ENCODE measurements at regions not wholly inside any gene's neighbourhood (a gene's known extent, or its start where the extent isn't known, plus 50 kb on each side); places are given as distances from the start of the nearest gene placed in this dataset.
"Not testable (repeated sequence)": the region's sequence is repeated elsewhere in the genome, so short reads cannot be mapped to it uniquely, and the experiment has no call there.

DNA sequence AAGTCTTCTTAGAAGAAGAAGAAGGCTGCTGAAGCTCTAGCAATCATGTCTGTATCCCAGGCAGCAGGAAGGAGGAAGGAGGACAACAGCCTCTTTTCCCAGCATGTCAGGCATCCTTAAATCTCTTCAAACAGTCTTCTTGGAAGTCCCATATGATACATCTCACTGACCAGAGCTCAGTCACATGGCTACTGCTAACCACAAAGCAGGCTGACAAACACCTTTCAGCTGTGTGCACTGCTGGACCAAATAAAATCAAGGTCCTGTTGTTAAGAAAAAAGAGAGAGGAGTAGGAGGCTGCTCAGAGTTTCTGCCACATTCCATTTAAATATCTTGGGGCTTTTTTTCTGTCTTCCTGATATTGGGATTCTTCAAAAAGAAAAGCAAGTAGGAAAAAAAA is 203.4 kb upstream of the PELI2 start:
- no peaks in the 10 kb centered on the region for H3K4me1 ChIP-seq (ENCODE audit: low read length)

DNA sequence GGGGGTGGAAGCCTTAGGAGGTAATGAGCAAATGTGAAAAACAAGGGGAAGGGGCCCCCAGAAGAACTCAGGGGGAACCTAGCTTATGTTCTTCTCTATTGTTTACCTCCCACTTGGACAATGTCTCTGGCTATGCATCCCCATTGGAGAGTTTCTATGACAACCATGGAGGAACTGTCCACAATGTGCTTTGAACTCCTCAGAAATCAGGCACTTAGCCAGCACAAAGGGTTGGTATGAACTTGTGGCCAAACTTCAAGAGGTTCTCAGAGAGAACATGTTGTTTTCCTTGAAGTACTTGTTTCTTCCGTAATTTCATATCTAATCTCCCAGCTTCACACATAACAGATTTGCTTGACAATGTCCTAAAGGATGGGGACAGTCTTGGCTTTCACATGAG is 202.8 kb upstream of the PELI2 start:
- Histone ChIP-seq H3K4me2 (ENCODE audit: low read depth, low read length, poor library complexity, severe bottlenecking) (no peak overlapping the region), H3K9me2 (replicated peaks; ENCODE audit: insufficient read depth, low read length) (no peaks in the 10 kb centered on the region), H3K36me3 (ENCODE audit: insufficient read depth, low read length) (no peaks in the 10 kb centered on the region), H3K27ac (ENCODE audit: low read length) (no peak overlapping the region), H3K27me3 (ENCODE audit: low read length) (no peaks in the 10 kb centered on the region), H3K9ac (ENCODE audit: low read length) (no peak overlapping the region), H4K20me1 (ENCODE audit: insufficient read depth, low read depth, low read length) (no peaks in the 10 kb centered on the region), H3K4me3 (ENCODE audit: low read length) (no peak overlapping the region), H2AFZ (ENCODE audit: low read length) (no peak overlapping the region), H3K79me2 (ENCODE audit: low read length) (no peaks in the 10 kb centered on the region), H3K9me3 (ENCODE audit: low read length) (no peaks in the 10 kb centered on the region), H3K4me1 (ENCODE audit: low read length) (no peaks in the 10 kb centered on the region)
- DNase-seq = no peak

More for the DNA sequence above, 203.4 kb upstream of the PELI2 start:
- Histone ChIP-seq H4K20me1 (ENCODE audit: insufficient read depth, low read depth, low read length) (no peaks in the 10 kb centered on the region), H3K4me2 (ENCODE audit: low read depth, low read length, poor library complexity, severe bottlenecking) (no peak overlapping the region), H3K4me3 (ENCODE audit: low read length) (no peak overlapping the region), H3K79me2 (ENCODE audit: low read length) (no peaks in the 10 kb centered on the region), H3K27ac (ENCODE audit: low read length) (no peak overlapping the region), H3K36me3 (ENCODE audit: insufficient read depth, low read length) (no peaks in the 10 kb centered on the region), H3K9me3 (ENCODE audit: low read length) (no peaks in the 10 kb centered on the region), H3K9ac (ENCODE audit: low read length) (no peak overlapping the region), H2AFZ (ENCODE audit: low read length) (no peak overlapping the region), H3K27me3 (ENCODE audit: low read length) (no peaks in the 10 kb centered on the region), H3K9me2 (replicated peaks; ENCODE audit: insufficient read depth, low read length) (no peaks in the 10 kb centered on the region)
- no peak for DNase-seq

DNA sequence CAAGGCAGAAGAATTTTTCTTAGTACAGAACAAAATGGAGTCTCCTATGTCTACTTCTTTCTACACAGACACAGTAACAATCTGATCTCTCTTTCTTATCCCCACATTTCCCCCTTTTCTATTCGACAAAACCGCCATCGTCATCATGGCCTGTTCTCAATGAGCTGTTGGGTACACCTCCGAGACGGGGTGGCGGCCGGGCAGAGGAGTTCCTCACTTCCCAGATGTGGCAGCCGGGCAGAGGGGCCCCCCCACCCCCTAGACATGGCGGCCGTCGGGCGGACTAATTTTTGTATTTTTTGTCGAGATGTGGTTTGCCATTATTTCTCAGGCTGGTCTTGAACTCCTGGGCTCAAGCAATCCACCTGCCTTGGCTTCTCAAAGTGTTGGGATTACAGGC is 198.4 kb upstream of the PELI2 start:
- not testable (repeated sequence) for H3K9ac ChIP-seq (ENCODE audit: low read length); H3K36me3 ChIP-seq (ENCODE audit: insufficient read depth, low read length); H4K20me1 ChIP-seq (ENCODE audit: insufficient read depth, low read depth, low read length)

DNA sequence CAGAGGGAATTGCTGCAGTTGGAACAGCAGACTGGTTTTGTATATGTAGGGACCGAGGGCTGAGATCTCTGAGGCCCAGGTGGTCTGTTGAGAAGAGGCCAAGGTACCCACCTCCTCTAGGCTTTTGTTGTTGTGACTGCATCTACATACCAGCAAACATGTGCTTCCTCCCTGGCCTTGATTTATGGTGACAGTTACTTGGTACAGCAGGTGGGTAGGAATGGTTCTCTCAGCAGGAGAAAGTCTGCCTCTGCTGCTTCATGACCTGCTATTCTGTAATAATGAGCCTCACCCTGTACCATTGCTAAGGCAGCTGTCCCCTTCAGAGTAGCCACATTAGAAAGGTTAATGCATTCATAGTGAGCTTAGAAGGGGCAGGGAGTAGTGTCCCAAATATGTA is 196.7 kb upstream of the PELI2 start:
- Histone ChIP-seq H3K36me3 (ENCODE audit: insufficient read depth, low read length) (no peaks in the 10 kb centered on the region), H3K9me3 (ENCODE audit: low read length) (no peaks in the 10 kb centered on the region), H3K27ac (ENCODE audit: low read length) (no peak overlapping the region), H3K9me2 (replicated peaks; ENCODE audit: insufficient read depth, low read length) (no peaks in the 10 kb centered on the region), H3K27me3 (ENCODE audit: low read length) (0 out of 2 replicates have a peak, but pooled peaks cover 5% of the 10 kb centered on the region), H3K4me3 (ENCODE audit: low read length) (no peak overlapping the region), H2AFZ (ENCODE audit: low read length) (no peak overlapping the region), H3K4me2 (ENCODE audit: low read depth, low read length, poor library complexity, severe bottlenecking) (no peak overlapping the region), H3K79me2 (ENCODE audit: low read length) (no peaks in the 10 kb centered on the region), H3K4me1 (ENCODE audit: low read length) (no peaks in the 10 kb centered on the region), H4K20me1 (ENCODE audit: insufficient read depth, low read depth, low read length) (no peaks in the 10 kb centered on the region), H3K9ac (ENCODE audit: low read length) (no peak overlapping the region)
- no peak for DNase-seq

More for the DNA sequence above, 198.4 kb upstream of the PELI2 start:
- H3K27me3 ChIP-seq (ENCODE audit: low read length); H3K4me1 ChIP-seq (ENCODE audit: low read length); H3K9me2 ChIP-seq (replicated peaks; ENCODE audit: insufficient read depth, low read length); H2AFZ ChIP-seq (ENCODE audit: low read length); DNase-seq; H3K79me2 ChIP-seq (ENCODE audit: low read length); H3K27ac ChIP-seq (ENCODE audit: low read length); H3K9me3 ChIP-seq (ENCODE audit: low read length); H3K4me2 ChIP-seq (ENCODE audit: low read depth, low read length, poor library complexity, severe bottlenecking); H3K4me3 ChIP-seq (ENCODE audit: low read length): not testable (repeated sequence)

DNA sequence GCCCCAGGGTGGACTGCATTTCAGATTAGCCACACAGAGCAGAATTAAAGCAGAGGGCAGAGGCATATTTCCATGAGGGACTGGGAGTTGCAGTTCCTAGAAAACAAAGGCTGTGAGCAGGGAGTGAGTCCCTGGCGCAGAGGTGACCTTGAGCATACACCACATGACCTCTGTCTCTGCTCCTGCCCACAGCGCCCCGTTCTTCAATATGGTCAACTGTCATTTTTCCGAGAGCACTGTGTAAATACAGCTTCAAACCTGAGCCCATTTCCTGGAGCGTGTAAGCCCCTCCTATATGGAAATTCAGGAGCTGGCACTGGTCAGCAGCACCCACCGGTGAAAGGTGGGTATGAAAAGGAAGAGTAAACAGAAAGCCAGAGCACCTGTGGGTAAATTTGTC is 192.2 kb upstream of the PELI2 start:
- no peaks in the 10 kb centered on the region for H3K79me2 ChIP-seq (ENCODE audit: low read length)
- H3K27ac ChIP-seq (ENCODE audit: low read length) = no peak overlapping the region
- H3K9ac ChIP-seq (ENCODE audit: low read length) = no peak overlapping the region
- no peaks in the 10 kb centered on the region for H3K9me3 ChIP-seq (ENCODE audit: low read length)
- no peak overlapping the region for H3K4me3 ChIP-seq (ENCODE audit: low read length)
- H3K9me2 ChIP-seq (replicated peaks; ENCODE audit: insufficient read depth, low read length) = no peaks in the 10 kb centered on the region
- 0 out of 2 replicates have a peak, but pooled peaks cover 5% of the 10 kb centered on the region for H3K27me3 ChIP-seq (ENCODE audit: low read length)
- no peak overlapping the region for H3K4me2 ChIP-seq (ENCODE audit: low read depth, low read length, poor library complexity, severe bottlenecking)
- H4K20me1 ChIP-seq (ENCODE audit: insufficient read depth, low read depth, low read length) = no peaks in the 10 kb centered on the region
- no peak for DNase-seq
- H3K36me3 ChIP-seq (ENCODE audit: insufficient read depth, low read length) = no peaks in the 10 kb centered on the region
- H2AFZ ChIP-seq (ENCODE audit: low read length) = no peak overlapping the region
- no peaks in the 10 kb centered on the region for H3K4me1 ChIP-seq (ENCODE audit: low read length)

DNA sequence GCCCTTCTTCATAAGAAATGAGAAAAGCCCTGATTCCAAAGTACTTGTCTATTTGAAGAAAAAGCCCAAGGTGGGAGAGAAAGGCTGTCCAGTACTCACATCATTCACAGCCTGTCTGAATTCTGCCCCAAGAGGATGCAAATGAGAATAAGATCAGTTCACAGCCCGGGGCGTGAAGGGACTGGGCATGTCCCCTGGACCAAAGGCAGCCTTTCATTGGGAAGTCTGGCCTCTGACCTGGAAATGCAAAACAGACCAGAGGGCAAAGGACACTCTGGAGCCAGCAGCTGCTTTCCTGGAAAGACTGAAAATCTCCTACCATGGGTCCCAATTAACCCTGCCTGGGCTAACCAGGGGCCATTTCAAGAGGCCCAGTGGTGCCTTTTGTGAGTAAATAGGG is 191.2 kb upstream of the PELI2 start:
- no peaks in the 10 kb centered on the region for H3K9me2 ChIP-seq (replicated peaks; ENCODE audit: insufficient read depth, low read length)
- H4K20me1 ChIP-seq (ENCODE audit: insufficient read depth, low read depth, low read length) = no peaks in the 10 kb centered on the region
- H3K27me3 ChIP-seq (ENCODE audit: low read length) = 0 out of 2 replicates have a peak, but pooled peaks cover 5% of the 10 kb centered on the region
- H3K9ac ChIP-seq (ENCODE audit: low read length) = no peak overlapping the region
- no peaks in the 10 kb centered on the region for H3K36me3 ChIP-seq (ENCODE audit: insufficient read depth, low read length)
- no peaks in the 10 kb centered on the region for H3K79me2 ChIP-seq (ENCODE audit: low read length)
- H3K27ac ChIP-seq (ENCODE audit: low read length) = no peak overlapping the region
- H2AFZ ChIP-seq (ENCODE audit: low read length) = no peak overlapping the region
- no peaks in the 10 kb centered on the region for H3K9me3 ChIP-seq (ENCODE audit: low read length)
- H3K4me3 ChIP-seq (ENCODE audit: low read length) = no peak overlapping the region
- no peaks in the 10 kb centered on the region for H3K4me1 ChIP-seq (ENCODE audit: low read length)
- no peak for DNase-seq
- no peak overlapping the region for H3K4me2 ChIP-seq (ENCODE audit: low read depth, low read length, poor library complexity, severe bottlenecking)

DNA sequence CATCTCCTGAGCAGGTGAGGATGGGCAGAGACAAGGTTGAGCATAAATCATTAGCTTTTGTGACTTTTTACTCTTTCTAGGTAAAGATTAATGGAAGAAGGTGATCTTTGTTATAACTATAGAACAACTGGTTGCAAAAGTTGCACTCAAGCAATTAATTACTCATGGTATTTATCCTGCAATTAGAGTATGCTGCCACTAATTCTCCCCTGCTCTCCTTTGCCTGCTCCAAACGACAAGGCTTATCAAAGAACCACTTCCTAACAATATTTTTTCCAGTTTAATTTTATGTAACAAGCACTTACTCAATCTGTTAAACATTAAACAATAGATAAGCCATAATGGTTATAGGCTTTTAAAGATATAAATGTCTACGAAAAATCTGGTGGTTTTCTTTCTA is 189.9 kb upstream of the PELI2 start:
- H3K9me3 ChIP-seq (ENCODE audit: low read length) = no peaks in the 10 kb centered on the region
- 0 out of 2 replicates have a peak, but pooled peaks cover 5% of the 10 kb centered on the region for H3K27me3 ChIP-seq (ENCODE audit: low read length)
- H3K79me2 ChIP-seq (ENCODE audit: low read length) = no peaks in the 10 kb centered on the region
- no peak overlapping the region for H3K4me3 ChIP-seq (ENCODE audit: low read length)
- H2AFZ ChIP-seq (ENCODE audit: low read length) = no peak overlapping the region
- no peaks in the 10 kb centered on the region for H3K36me3 ChIP-seq (ENCODE audit: insufficient read depth, low read length)
- H3K4me1 ChIP-seq (ENCODE audit: low read length) = no peaks in the 10 kb centered on the region
- no peak overlapping the region for H3K9ac ChIP-seq (ENCODE audit: low read length)
- H3K4me2 ChIP-seq (ENCODE audit: low read depth, low read length, poor library complexity, severe bottlenecking) = no peak overlapping the region
- no peaks in the 10 kb centered on the region for H3K9me2 ChIP-seq (replicated peaks; ENCODE audit: insufficient read depth, low read length)
- no peaks in the 10 kb centered on the region for H4K20me1 ChIP-seq (ENCODE audit: insufficient read depth, low read depth, low read length)
- no peak for DNase-seq
- no peak overlapping the region for H3K27ac ChIP-seq (ENCODE audit: low read length)

DNA sequence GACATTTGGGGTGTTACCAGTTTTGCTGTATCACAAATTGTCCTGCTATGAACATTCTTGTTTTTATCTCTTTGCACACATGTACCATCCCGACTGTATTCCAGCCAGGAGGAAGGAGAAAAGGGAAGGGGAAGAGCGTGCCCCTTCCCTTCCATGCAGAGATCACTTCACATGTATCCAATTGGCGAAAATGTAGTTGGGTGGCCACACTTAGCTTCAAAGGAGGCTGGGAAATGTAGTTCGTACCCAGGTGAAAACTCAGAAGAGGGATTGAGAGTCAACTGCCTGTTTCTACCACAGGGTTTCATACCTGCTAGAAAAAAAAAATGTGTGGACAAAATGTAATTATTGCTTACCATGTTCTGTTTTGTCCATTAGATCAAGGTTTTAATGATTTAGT is 189.1 kb upstream of the PELI2 start:
- Histone ChIP-seq H3K4me1 (ENCODE audit: low read length) (no peaks in the 10 kb centered on the region), H3K9me3 (ENCODE audit: low read length) (no peaks in the 10 kb centered on the region), H3K79me2 (ENCODE audit: low read length) (no peaks in the 10 kb centered on the region), H3K27ac (ENCODE audit: low read length) (no peak overlapping the region), H3K9me2 (replicated peaks; ENCODE audit: insufficient read depth, low read length) (no peaks in the 10 kb centered on the region), H3K36me3 (ENCODE audit: insufficient read depth, low read length) (no peaks in the 10 kb centered on the region), H2AFZ (ENCODE audit: low read length) (no peak overlapping the region), H3K4me2 (ENCODE audit: low read depth, low read length, poor library complexity, severe bottlenecking) (no peak overlapping the region), H3K27me3 (ENCODE audit: low read length) (0 out of 2 replicates have a peak, but pooled peaks cover 5% of the 10 kb centered on the region), H4K20me1 (ENCODE audit: insufficient read depth, low read depth, low read length) (no peaks in the 10 kb centered on the region), H3K9ac (ENCODE audit: low read length) (no peak overlapping the region), H3K4me3 (ENCODE audit: low read length) (no peak overlapping the region)
- DNase-seq = no peak

All from Karpas-422 (cell line).